Ascending aorta (tissue), 2 donors: ENCODE measurements at regions not wholly inside any gene's neighbourhood (a gene's known extent, or its start where the extent isn't known, plus 50 kb on each side); places are given as distances from the start of the nearest gene placed in this dataset.

Experiments
- DNase-seq, 2 donors: peaks; one replicate each; pipeline ENCODE4 v3.0.0-alpha.2; 2019; ENCODE audit warnings: low spot score in 2 of 2
- H3K27ac ChIP-seq, 2 donors: fragments of 200-600 bp; sonication (generic); one replicate each; pipeline ENCODE4 v1.5.1; 2016 to 2017; ENCODE audit warnings: mild to moderate bottlenecking in 1 of 2
- H3K27me3 ChIP-seq: fragments of 200-600 bp; sonication (generic); one replicate; pipeline ENCODE4 v1.5.1; 2017
- H3K36me3 ChIP-seq, 2 donors: fragments of 200-600 bp; sonication (generic); one replicate each; pipeline ENCODE4 v1.5.1; 2016
- H3K4me1 ChIP-seq, 2 donors: fragments of 200-600 bp; sonication (generic); one replicate each; pipeline ENCODE4 v1.5.1; 2016 to 2017; ENCODE audit warnings: mild to moderate bottlenecking in 1 of 2
- H3K4me3 ChIP-seq, 2 donors: fragments of 200-600 bp; sonication (generic); one replicate each; pipeline ENCODE4 v1.5.1; 2016 to 2017; ENCODE audit warnings: mild to moderate bottlenecking in 1 of 2
- H3K9me3 ChIP-seq, 2 donors: fragments of 200-600 bp; sonication (generic); one replicate each; pipeline ENCODE4 v1.5.1; 2016
- intact Hi-C: fragments of 100-400 bp; cut with DNase I; formaldehyde crosslinking; loops from one replicate; pipeline ENCODE4 v1.15.1; 2023
- TF ChIP-seq, protein P1 (sequence below), 3 experiments: fragments of 200-600 bp in 2 of 3; fragments of 450-650 bp in 1 of 3; sonication (generic) in 2 of 3; IDR thresholded peaks; one replicate each; pipeline ENCODE4 v1.5.1; 2016 to 2019; ENCODE audit warnings: antibody characterized with exemption in 3 of 3, mild to moderate bottlenecking in 1 of 3, moderate library complexity in 1 of 3

DNA sequence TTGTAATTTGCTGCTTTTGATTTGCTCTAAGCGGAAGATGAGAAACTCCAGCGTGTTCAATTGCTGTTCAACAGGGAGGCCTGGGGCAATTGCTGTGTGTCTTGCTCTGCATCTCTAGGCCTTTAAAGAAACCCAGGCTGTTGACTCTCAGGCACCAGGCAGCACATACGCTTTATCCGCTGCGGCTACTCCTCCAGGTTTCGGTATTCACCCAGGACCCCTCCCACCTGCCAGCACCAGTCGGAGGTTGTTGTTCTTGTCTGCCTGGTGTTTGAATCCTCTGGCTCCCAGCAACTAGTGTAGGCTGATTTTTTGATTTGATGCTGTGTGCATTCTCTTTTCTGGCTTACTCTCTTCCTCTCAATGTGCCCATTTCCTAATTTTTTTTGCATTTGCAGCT is 383.1 kb downstream of the TSN start:
- intact Hi-C loops, result no loop called here
- Histone ChIP-seq H3K27me3 (no peaks in the 10 kb centered on the region), H3K36me3 (no peaks in the 10 kb centered on the region), H3K9me3 (no peaks in the 10 kb centered on the region), H3K4me1 (no peaks in the 10 kb centered on the region), H3K27ac (no peak overlapping the region), H3K4me3 (no peak overlapping the region)
- no peak for DNase-seq
- TF ChIP-seq, protein P1, sequence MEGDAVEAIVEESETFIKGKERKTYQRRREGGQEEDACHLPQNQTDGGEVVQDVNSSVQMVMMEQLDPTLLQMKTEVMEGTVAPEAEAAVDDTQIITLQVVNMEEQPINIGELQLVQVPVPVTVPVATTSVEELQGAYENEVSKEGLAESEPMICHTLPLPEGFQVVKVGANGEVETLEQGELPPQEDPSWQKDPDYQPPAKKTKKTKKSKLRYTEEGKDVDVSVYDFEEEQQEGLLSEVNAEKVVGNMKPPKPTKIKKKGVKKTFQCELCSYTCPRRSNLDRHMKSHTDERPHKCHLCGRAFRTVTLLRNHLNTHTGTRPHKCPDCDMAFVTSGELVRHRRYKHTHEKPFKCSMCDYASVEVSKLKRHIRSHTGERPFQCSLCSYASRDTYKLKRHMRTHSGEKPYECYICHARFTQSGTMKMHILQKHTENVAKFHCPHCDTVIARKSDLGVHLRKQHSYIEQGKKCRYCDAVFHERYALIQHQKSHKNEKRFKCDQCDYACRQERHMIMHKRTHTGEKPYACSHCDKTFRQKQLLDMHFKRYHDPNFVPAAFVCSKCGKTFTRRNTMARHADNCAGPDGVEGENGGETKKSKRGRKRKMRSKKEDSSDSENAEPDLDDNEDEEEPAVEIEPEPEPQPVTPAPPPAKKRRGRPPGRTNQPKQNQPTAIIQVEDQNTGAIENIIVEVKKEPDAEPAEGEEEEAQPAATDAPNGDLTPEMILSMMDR (IDR thresholded peaks at IDR 0.05), result no peak

DNA sequence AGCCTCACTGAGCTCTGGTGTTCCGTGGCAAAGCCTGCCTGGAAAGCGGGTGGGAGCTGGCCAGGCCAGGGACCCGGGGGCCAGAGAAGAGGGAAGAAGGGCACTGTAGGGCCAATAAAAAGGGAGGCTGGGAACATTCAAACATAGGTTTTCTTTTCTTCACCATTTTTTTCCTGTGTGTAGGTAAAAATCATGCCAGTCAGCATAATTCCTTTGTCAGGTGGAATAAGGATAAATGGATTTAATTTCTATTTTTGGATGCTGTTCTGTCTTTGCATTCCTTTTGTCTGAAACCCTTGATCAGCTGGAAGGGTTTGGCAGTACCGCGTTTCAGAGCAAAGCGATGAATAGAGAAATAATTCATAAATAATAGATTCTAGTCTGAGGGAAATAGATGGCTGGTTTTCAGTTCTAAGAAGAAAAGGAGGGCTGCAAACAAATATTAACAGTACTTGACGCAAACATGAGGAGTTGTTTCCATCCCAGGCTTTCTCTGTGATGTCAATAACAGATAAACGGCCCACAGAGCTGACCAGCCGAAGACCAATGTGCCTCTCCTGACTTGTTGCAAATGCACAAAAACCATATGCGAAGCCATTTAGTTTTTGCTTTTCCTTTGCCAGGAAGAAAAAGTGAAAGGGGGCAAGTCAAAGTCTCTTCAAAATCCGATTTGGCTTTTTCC is 384.4 kb downstream of the TSN start:
- H3K27ac ChIP-seq, result no peak overlapping the region
- no peak for DNase-seq
- no peaks in the 10 kb centered on the region for H3K4me1 ChIP-seq
- H3K36me3 ChIP-seq, result no peaks in the 10 kb centered on the region
- no peaks in the 10 kb centered on the region for H3K27me3 ChIP-seq
- H3K4me3 ChIP-seq, result no peak overlapping the region
- H3K9me3 ChIP-seq, result no peaks in the 10 kb centered on the region
- TF ChIP-seq, protein P1 (IDR thresholded peaks at IDR 0.05), result no peak
- intact Hi-C loops, result no loop called here

DNA sequence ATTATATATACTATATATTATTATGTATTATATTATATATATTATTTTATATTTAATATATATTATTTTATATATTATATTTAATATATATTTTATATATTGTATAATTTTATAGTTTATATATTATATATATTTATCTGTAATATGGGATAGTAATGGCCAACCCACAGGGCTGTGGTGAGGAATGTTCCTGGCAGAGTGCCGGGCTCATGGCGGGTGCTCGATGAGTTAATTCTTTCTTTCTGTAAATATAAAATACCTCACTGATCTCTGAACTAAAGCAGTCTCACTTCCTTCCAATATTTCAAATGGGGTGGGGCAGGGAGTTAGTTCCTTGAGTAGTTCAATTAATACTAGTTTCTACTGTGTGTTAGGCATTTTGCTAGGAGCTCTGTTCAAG is 389.4 kb downstream of the TSN start:
- DNase-seq, result no peak
- TF ChIP-seq, protein P1 (IDR thresholded peaks at IDR 0.05), result no peak
- intact Hi-C loops, result no loop called here

DNA sequence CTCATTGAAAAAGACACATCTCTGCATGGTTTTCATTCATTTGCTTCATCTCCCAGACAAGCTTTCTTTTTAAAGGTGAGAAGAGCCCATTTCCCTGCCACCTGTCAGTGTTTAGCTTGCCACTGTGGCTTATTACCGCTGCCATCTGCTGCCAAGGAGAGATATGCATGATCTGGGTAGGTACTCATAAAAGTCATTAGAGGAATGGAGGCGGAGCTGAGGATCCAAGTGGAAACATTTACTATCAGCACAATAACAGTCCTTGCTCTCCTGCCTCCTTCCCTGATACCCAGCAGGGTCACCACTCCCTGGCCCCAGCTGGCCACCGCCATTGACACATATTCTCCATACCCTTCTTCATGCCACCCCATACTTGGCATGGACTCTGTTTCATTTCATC is 390.4 kb downstream of the TSN start:
- intact Hi-C loops, result no loop called here
- H3K4me1 ChIP-seq, result no peaks in the 10 kb centered on the region

More for the DNA sequence above, 389.4 kb downstream of the TSN start:
- no peak overlapping the region for H3K4me3 ChIP-seq
- no peaks in the 10 kb centered on the region for H3K36me3 ChIP-seq
- no peaks in the 10 kb centered on the region for H3K9me3 ChIP-seq
- no peaks in the 10 kb centered on the region for H3K4me1 ChIP-seq
- no peaks in the 10 kb centered on the region for H3K27me3 ChIP-seq
- no peak overlapping the region for H3K27ac ChIP-seq

DNA sequence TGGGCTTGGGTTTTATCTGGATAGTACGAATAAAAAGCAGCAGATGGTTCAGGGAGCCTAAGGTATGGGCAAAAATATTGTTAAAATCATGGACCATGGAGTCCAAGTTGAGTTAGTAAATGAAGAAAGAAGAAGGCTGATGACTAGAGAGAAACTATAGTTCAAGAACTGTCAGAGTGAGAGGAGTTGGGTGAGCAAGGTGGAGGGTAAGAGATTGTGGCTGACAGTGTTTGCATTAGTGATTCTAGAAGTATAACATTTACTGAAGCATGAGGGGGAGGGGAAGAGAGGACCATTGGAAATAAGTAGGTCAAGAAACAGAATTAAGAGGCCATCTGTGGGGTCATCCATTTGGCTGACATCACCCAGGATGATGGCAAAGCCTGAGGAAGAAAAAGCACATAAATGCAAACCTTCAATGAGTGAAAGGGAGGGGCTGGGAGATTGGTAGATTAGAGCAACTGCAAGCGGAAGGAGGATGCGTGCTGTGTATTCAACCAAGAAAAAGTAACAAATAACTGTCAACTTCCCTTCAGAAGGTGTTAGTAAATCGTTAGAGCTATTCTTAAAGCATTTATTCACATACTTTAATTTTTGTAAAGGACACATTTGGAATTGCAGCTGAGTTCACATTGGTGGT is 392.8 kb downstream of the TSN start:
- Histone ChIP-seq H3K27me3 (no peaks in the 10 kb centered on the region), H3K36me3 (no peaks in the 10 kb centered on the region), H3K4me1 (no peaks in the 10 kb centered on the region), H3K4me3 (no peak overlapping the region), H3K9me3 (no peaks in the 10 kb centered on the region), H3K27ac (no peak overlapping the region)
- TF ChIP-seq, protein P1 (IDR thresholded peaks at IDR 0.05), result no peak
- no peak for DNase-seq
- intact Hi-C loops, result no loop called here

More for the DNA sequence above, 390.4 kb downstream of the TSN start:
- Histone ChIP-seq H3K4me3 (no peak overlapping the region), H3K9me3 (no peaks in the 10 kb centered on the region), H3K27me3 (no peaks in the 10 kb centered on the region), H3K27ac (no peak overlapping the region), H3K36me3 (no peaks in the 10 kb centered on the region)
- DNase-seq, result no peak
- TF ChIP-seq, protein P1 (IDR thresholded peaks at IDR 0.05), result no peak
